ENCODE measurements at regions not wholly inside any gene's neighbourhood (a gene's known extent, or its start where the extent isn't known, plus 50 kb on each side); places are given as distances from the start of the nearest gene placed in this dataset.

GRCh38 chr12:127113945-127114344 is 1153.0 kb upstream of the TMEM132C start:
- no peak for TF ChIP-seq CTCF (conservative IDR thresholded peaks at IDR 0.05)
- TF ChIP-seq ZFX (IDR thresholded peaks at IDR 0.05) = no peak
